ENCODE measurements at regions not wholly inside any gene's neighbourhood (a gene's known extent, or its start where the extent isn't known, plus 50 kb on each side); places are given as distances from the start of the nearest gene placed in this dataset.

DNA sequence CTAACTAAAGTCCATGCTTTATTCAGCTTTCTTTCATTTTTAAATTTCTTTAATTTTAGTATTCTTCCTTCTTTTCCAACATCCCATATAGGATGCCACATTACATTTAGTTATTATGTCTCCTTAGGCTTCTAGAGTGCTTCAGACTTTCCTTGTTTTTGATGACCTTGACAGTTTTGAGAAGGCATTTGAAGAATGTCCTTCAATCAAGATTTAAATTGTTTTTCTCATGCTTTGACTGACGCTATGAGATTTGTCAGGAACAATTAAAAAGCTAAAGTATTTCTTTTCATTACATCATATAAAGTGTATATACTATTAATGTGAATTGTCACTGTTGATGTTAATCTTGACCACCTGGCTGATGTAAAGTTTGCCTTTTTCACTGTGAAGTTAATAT, 173.7 kb upstream of the LYPLAL1 start:
- Histone ChIP-seq H3K23me2 (ENCODE audit: low read depth, low read length) (no peaks in the 10 kb centered on the region), H3K4me3 (ENCODE audit: extremely low read depth in 1 of 4, insufficient read depth in 2 of 4, low read depth in 3 of 4, low read length in 4 of 4) (no peak overlapping the region), H3K4me2 (ENCODE audit: insufficient read depth in 1 of 2, low read depth in 2 of 2, low read length in 2 of 2) (no peak overlapping the region), H4K5ac (ENCODE audit: insufficient read length, low read depth, low read length) (no peak overlapping the region), H2BK20ac (ENCODE audit: low read length) (no peak overlapping the region), H3K79me2 (ENCODE audit: control insufficient read depth in 1 of 2, insufficient read depth in 2 of 2, low read length in 2 of 2) (no peaks in the 10 kb centered on the region), H3K79me1 (ENCODE audit: low read depth, low read length) (no peaks in the 10 kb centered on the region), H2BK12ac (ENCODE audit: low read depth, low read length) (no peak overlapping the region), H3K23ac (ENCODE audit: insufficient read length) (no peak overlapping the region), H3K14ac (ENCODE audit: insufficient read length) (no peak overlapping the region), H3K56ac (replicated peaks; ENCODE audit: insufficient read length, low read depth, low read length) (no peak overlapping the region), H4K8ac (ENCODE audit: extremely low read depth, insufficient read depth, low read length) (no peak overlapping the region), H3K27ac (ENCODE audit: low read depth, low read length) (no peak overlapping the region), H3K36me3 (ENCODE audit: control insufficient read depth in 2 of 4, insufficient read depth in 4 of 4, low read length in 3 of 4) (no peaks in the 10 kb centered on the region), H3K18ac (ENCODE audit: extremely low read depth, low read length) (no peak overlapping the region), H3K4ac (replicated peaks; ENCODE audit: insufficient read length, low read depth, low read length) (no peak overlapping the region), H3K27me3 (replicated peaks in 1 of 4; ENCODE audit: control insufficient read depth in 3 of 4, extremely low read depth in 1 of 4, insufficient read depth in 3 of 4, low read length in 3 of 4) (no peaks in the 10 kb centered on the region), H3K4me1 (replicated peaks in 1 of 4; ENCODE audit: control insufficient read depth in 3 of 4, insufficient read depth in 4 of 4, low read length in 3 of 4) (no peaks in the 10 kb centered on the region), H3K9me3 (ENCODE audit: insufficient read depth in 2 of 2, low read depth in 1 of 2, low read length in 1 of 2) (no peaks in the 10 kb centered on the region), H4K91ac (replicated peaks; ENCODE audit: insufficient read length, low read length) (no peak overlapping the region), H3K9ac (replicated peaks in 1 of 4; ENCODE audit: extremely low read depth in 1 of 4, low read depth in 3 of 4, low read length in 3 of 4) (no peak overlapping the region), H2AK5ac (ENCODE audit: low read depth, low read length) (no peak overlapping the region), H2AFZ (ENCODE audit: low read length) (no peak overlapping the region), H2BK5ac (ENCODE audit: low read depth, low read length) (no peak overlapping the region), H2BK120ac (replicated peaks; ENCODE audit: low read depth, low read length) (no peak overlapping the region), H4K20me1 (replicated peaks in 1 of 2; ENCODE audit: control insufficient read depth in 1 of 2, insufficient read depth in 2 of 2, low read length in 2 of 2) (no peaks in the 10 kb centered on the region), H2BK15ac (ENCODE audit: low read length) (no peak overlapping the region)
- ChIA-PET POLR2A (ENCODE audit: partially characterized antibody) (no interaction called here), CTCF (ENCODE audit: partially characterized antibody) (interaction anchor here (2.2 kb wide), 1 partner anchor 15 kb away, joined by 5 read pairs; no protein-coding TSS in a partner anchor)
- DNase-seq (ENCODE audit: low read depth in 1 of 2, low spot score in 2 of 2) (no peak), FAIRE-seq (no peak)
- WGBS, 2 experiments (ENCODE audit: extremely low coverage in 1 of 2, insufficient coverage in 1 of 2, insufficient read length in 1 of 2, insufficient replicate concordance in 2 of 2, low coverage in 1 of 2, low lambda C conversion rate in 2 of 2, missing lambda C conversion rate in 1 of 2): 71% methylated on average over 1 of the region's 1 CpG; no CpG with 5 or more reads in 1 of the 2 experiments
- no peak for TF ChIP-seq HDAC2 (IDR thresholded peaks at IDR 0.05; ENCODE audit: borderline replicate concordance in 1 of 2, low read depth in 2 of 2, low read length in 2 of 2)
- peak; percentile 33; the same call in 1 of the 2 replicates for TF ChIP-seq MAFK (IDR thresholded peaks at IDR 0.05; ENCODE audit: low read depth, low read length)
